AG09319 (cell line): ENCODE measurements at regions not wholly inside any gene's neighbourhood (a gene's known extent, or its start where the extent isn't known, plus 50 kb on each side); places are given as distances from the start of the nearest gene placed in this dataset.

Source experiments
- DNase-seq: peaks from one replicate; pipeline ENCODE4 v3.0.0-alpha.2; 2010; ENCODE audit warnings: low read depth; ENCODE audit errors: extremely low read depth
- CTCF ChIP-seq: IDR thresholded peaks from 2 replicates; pipeline ENCODE4 v1.5.1; 2011; ENCODE audit warnings: low read depth, mild to moderate bottlenecking, inconsistent platforms, low read length, moderate library complexity

- no peak for DNase-seq
- no peak for TF ChIP-seq CTCF
Measured at GRCh38 chr3:162441716-162442115, 945.1 kb downstream of the OTOL1 start.

GRCh38 chr3:162443376-162443775, 946.8 kb downstream of the OTOL1 start:
- no peak for DNase-seq
- no peak for TF ChIP-seq CTCF

DNA sequence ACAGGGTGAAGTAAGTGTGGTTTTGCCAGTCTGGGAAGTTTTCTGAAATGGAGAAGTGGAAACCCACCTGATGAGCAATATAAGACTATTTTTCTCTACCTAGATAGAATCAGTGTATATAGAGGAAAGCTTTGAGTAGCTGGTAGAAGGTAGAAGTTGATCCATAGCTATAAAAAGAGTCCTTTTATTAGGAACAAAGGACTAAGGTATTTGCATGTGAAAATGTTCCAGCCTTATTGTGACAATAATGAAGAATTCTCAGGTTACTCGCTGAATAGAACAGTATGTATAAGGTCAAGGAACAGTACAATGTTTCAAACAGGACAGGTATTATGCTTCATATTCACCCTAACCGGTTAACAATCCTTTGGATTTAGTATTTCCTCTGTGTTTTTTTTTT, 972.2 kb downstream of the OTOL1 start:
- DNase-seq, result no peak
- TF ChIP-seq CTCF, result no peak

DNA sequence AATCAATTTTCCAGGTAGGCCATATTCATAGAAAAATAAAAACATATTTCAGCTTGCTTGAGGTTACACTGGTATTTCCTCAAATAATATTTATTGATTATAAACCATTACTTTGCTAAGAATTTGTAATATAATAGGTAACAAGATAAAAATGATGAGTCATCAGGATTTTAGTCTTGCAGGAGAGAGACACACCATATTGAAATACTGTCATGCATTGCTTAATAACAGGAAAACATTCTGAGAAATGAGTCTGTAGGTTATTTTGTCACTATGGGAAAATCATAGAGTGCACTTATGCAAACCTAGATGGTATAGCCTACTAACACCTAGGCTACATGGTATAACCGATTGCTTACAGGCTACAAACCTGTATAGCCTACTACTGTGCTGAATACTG, 990.5 kb downstream of the OTOL1 start:
- TF ChIP-seq CTCF, result no peak
- no peak for DNase-seq

- no peak for DNase-seq
- TF ChIP-seq CTCF, result peak; percentile 17
Measured at GRCh38 chr3:162489853-162490252, 993.2 kb downstream of the OTOL1 start.

- DNase-seq, result no peak
- no peak for TF ChIP-seq CTCF
Measured at GRCh38 chr3:162491952-162492351, 995.3 kb downstream of the OTOL1 start.

DNA sequence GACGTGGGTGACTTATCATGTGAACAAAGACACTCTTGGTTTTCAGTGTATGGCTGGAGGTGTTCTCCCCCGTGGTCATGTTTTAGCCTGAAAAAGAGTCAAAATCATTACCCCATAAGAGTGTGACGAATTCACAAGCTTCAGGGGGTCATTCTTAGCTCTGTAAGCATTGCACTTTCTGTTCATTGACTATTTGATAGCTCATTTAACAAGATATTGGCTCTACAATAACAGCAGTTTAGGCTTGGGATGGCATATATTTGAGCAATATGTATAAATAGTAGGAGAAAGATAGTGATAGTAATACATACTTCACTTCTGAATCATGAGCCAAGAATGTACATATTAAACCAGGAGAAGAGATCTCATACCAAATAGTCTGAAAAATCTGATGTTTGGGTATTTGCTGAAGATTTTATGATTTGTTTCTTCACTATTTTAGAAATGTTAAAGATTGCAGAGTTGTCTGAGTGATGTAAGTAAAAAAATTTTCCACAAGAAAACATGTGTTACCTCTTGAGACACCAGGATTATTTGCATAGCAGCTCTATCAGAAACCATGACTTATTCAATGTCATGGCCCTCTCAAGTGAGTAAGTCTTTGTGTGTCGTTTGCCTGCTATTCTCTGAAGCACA, 996.0 kb downstream of the OTOL1 start:
- peak; percentile 27 for DNase-seq
- no peak for TF ChIP-seq CTCF
